Glomerular visceral epithelial cell (primary cell): ENCODE measurements at regions not wholly inside any gene's neighbourhood (a gene's known extent, or its start where the extent isn't known, plus 50 kb on each side); places are given as distances from the start of the nearest gene placed in this dataset.

ENCODE experiments used
- DNase-seq: peaks from one replicate; pipeline ENCODE4 v3.0.0-alpha.2; 2016; ENCODE audit errors: extremely low spot score

- no peak for DNase-seq
These were observed 616.3 kb downstream of the INSC start for GRCh38 chr11:15730995-15731385.

GRCh38 chr11:15735706-15736105 lies 620.6 kb downstream of the SOX6 start:
- no peak for DNase-seq

DNA sequence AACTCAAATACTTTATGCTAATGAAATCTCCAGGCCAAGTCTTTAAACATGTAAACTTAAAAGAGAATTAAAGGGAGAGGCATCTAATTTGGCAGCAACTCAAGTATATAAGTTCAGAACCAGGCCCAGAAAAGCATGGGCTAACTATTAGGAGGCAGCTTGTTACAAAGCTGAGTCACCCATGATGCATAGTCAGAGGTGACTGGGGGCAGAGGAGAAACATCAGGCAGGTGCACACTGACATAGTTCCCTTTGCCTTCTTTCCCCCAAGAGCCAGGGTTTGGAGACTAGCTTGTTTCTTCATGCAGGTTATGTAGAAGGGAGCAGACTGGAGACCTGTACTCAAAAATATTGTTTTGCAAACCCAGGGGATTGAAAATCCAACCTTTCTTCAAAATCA lies 619.0 kb downstream of the SOX6 start:
- no peak for DNase-seq

- DNase-seq, result no peak
These were observed 617.4 kb downstream of the SOX6 start for GRCh38 chr11:15738931-15739330.

DNA sequence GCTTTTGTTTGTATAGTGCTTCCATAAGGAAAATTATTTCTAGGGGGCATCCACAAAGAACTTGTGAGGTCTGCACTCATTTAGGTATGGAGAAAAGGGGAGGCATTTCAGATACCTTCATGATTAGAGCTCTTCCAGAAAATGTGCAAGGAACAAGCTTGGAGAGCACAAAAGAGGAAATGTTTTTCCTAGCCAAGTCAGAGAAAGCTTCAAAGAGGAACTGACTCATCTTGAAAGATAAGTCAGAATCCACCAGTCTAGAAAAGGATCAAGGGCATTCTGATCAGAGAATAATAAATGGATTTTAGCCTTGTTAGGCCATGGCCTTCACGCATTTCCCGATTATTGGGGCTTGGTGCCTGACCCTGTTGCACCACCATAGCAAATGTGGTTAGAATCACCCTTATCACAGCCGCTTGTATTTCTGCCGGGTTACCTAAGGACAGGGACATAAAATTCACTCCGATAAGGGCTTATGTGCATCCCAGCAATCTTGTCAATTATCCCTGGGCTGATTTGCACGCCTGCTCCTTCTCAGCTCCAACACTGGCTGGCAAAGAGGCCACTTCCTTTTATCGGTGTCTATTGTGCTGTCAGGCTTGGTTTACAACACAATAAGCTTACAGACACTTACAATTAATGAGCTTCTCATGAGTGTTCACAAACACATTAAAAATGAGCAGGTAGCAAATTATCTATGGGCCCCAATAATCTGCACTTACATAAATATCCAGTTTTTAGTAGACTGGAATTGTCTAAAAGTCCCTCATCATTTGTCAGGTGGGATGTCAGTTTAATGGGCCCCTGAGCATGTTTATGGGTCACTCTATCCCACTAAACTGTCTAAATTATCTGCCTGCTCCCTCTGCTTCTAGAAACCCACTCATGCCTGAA lies 613.5 kb downstream of the SOX6 start:
- no peak for DNase-seq

DNA sequence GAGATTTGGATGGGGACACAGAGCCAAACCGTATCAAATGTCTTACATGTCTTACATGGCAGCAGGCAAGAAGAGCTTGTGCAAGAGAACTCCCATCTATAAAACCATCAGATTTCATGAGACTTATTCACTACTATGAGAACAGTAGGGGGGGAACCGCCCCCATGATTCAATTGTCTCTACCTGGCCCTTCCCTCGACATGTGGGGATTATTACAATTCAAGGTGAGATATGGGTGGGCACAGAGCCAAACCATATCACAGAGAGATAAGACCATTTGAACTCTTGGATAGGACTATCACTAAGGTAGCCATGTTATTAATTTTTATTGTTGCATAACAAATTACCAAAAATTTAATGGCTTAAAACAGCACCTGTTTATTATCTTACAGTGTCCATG lies 611.7 kb downstream of the SOX6 start:
- no peak for DNase-seq

GRCh38 chr11:15745266-15745665 lies 611.1 kb downstream of the SOX6 start:
- DNase-seq, result no peak

- DNase-seq, result no peak
These were observed 608.7 kb downstream of the SOX6 start for GRCh38 chr11:15747671-15748070.

DNA sequence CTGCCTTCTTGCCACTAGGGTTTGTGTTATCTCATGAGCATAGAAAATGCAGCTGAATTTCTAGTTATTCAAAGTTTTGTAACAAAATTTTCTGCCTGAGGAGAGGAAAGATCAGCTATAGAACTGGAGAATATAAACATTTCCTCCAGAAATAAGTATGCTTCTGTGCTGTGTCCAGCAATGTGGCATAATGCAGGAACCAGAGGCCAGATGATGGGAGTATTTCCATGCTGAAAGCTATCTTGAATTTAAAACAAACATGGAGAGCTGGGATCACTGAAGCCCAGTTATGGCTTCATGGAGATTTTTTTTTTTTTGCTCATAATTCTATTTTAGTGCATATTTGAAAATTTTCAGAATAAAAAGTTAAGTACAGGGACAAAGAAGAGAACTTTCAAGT lies 608.2 kb downstream of the SOX6 start:
- DNase-seq, result no peak

GRCh38 chr11:15748741-15749140 lies 607.6 kb downstream of the SOX6 start:
- no peak for DNase-seq

GRCh38 chr11:15750535-15751308 lies 605.6 kb downstream of the SOX6 start:
- no peak for DNase-seq

GRCh38 chr11:15754221-15754620 lies 602.1 kb downstream of the SOX6 start:
- no peak for DNase-seq

- DNase-seq, result no peak
These were observed 599.2 kb downstream of the SOX6 start for GRCh38 chr11:15757048-15757698.

DNA sequence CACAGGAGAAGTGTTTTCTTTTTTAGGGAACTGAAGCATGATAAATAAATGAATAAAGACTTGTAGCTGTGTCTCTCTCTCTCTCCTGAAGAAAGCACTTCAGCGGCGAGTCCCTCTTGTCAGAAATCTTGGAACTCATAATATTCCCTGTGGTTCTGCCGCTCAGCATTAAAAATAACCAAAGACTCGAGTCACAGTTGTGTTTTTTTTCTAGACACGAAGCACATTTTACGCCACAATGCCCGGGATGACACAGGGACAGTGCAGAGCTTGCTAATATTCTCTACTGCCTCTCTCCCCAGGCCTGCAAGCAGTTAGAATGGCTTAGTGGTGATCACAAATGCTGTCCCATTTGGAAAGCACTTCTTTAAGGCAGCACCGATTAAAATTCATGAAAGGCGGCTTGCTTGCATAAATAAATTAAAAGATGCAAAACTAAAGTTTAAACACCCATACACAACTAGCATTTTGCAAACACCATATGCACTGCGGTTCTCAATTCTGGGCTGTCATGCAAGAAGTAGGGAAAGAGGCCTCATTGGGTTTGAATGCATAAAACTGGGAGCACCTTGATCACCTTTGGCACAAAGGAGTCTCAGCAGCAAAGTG lies 597.4 kb downstream of the SOX6 start:
- no peak for DNase-seq

GRCh38 chr11:15761235-15761634 lies 595.1 kb downstream of the SOX6 start:
- no peak for DNase-seq

GRCh38 chr11:15764326-15764725 lies 592.0 kb downstream of the SOX6 start:
- no peak for DNase-seq

GRCh38 chr11:15764948-15765347 lies 591.4 kb downstream of the SOX6 start:
- DNase-seq, result no peak

DNA sequence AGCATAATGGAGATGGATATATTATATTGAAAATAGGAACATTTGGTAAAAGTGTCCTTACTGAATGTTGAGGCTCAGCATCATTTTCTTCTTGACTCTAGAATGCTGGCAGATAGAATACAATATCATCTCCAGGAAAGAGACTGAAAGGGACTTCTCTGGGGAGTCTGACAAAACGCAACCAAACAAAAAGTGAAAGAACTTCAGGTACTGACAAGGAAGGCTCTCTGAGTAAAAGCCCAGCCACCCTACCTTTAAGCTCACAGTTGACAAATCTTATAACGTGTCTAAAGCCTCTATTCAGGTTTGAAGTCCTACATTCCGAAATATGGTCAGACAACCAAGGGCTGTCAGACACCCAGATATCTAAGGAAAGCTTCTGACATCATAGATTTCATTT lies 590.8 kb downstream of the SOX6 start:
- DNase-seq, result no peak

- DNase-seq, result no peak
These were observed 588.0 kb downstream of the SOX6 start for GRCh38 chr11:15768321-15768720.

GRCh38 chr11:15769203-15769602 lies 587.1 kb downstream of the SOX6 start:
- DNase-seq, result no peak

GRCh38 chr11:15770798-15771414 lies 585.4 kb downstream of the SOX6 start:
- no peak for DNase-seq

- no peak for DNase-seq
These were observed 583.8 kb downstream of the SOX6 start for GRCh38 chr11:15772547-15772946.
